SK-N-SH (cell line): ENCODE measurements at regions not wholly inside any gene's neighbourhood (a gene's known extent, or its start where the extent isn't known, plus 50 kb on each side); places are given as distances from the start of the nearest gene placed in this dataset.
"Not testable (repeated sequence)": the region's sequence is repeated elsewhere in the genome, so short reads cannot be mapped to it uniquely, and the experiment has no call there.

Experiments
- CTCF ChIA-PET: fragments of 300-600, 350-600 bp; formaldehyde crosslinking; extraction: SDS; loops from one replicate; lab custom pipeline; 2021; lab: Yijun Ruan, JAX
- POLR2A ChIA-PET: fragments of 350-600 bp; sonication (Branson Sonifier 250); formaldehyde crosslinking; extraction: SDS; loops from one replicate; lab custom pipeline; 2020; ENCODE audit warnings: antibody characterized with exemption, inconsistent platforms; lab: Yijun Ruan, JAX
- DNase-seq: peaks from one replicate; pipeline ENCODE4 v3.0.0; 2012
- H2AFZ ChIP-seq: fragments of 200-600 bp; sonication (generic); 2 replicates; pipeline ENCODE4 v1.8.1; 2016; ENCODE audit warnings: antibody characterized with exemption, mild to moderate bottlenecking, low read depth
- H3F3A ChIP-seq: fragments of 200-600 bp; sonication (generic); replicated peaks from 2 replicates; pipeline ENCODE3; 2016; ENCODE audit warnings: antibody characterized with exemption, mild to moderate bottlenecking; ENCODE audit not compliant: insufficient read depth
- H3K27ac ChIP-seq, 2 experiments: fragments of 200-500 bp in 1 of 2; fragments of 200-600 bp in 1 of 2; sonication (Bioruptor generic) in 1 of 2; sonication (generic), shearing (Covaris generic) in 1 of 2; 2 replicates each; pipeline versions ENCODE4 v1.5.1 to v1.6.1; 2014 to 2016; ENCODE audit warnings: low read depth in 2 of 2, inconsistent platforms in 1 of 2, low read length in 1 of 2, mild to moderate bottlenecking in 1 of 2, mixed read lengths in 1 of 2
- H3K27me3 ChIP-seq: fragments of 200-600 bp; sonication (generic), shearing (Covaris generic); 2 replicates; pipeline ENCODE4 v1.6.1; 2016; ENCODE audit warnings: mixed run types; ENCODE audit not compliant: insufficient read depth
- H3K36me3 ChIP-seq, 2 experiments: fragments of 200-500 bp in 1 of 2; fragments of 200-600 bp in 1 of 2; sonication (Bioruptor generic) in 1 of 2; sonication (generic) in 1 of 2; replicated peaks in 1 of 2; 2 replicates each; pipeline versions ENCODE3 to v1.5.1; 2014 to 2016; ENCODE audit warnings: low read length in 1 of 2, mild to moderate bottlenecking in 1 of 2; ENCODE audit not compliant: insufficient read depth in 2 of 2, control insufficient read depth in 1 of 2
- H3K4me1 ChIP-seq, 2 experiments: fragments of 200-500 bp in 1 of 2; fragments of 200-600 bp in 1 of 2; sonication (Bioruptor generic) in 1 of 2; sonication (generic), shearing (Covaris generic) in 1 of 2; 2 replicates each; pipeline versions ENCODE4 v1.5.1 to v1.6.1; 2014 to 2016; ENCODE audit warnings: low read depth in 1 of 2, low read length in 1 of 2, mixed run types in 1 of 2; ENCODE audit not compliant: insufficient read depth in 2 of 2, control insufficient read depth in 1 of 2
- H3K4me2 ChIP-seq: fragments of 200-600 bp; sonication (generic), shearing (Covaris generic); 2 replicates; pipeline ENCODE4 v1.6.1; 2017; ENCODE audit warnings: mixed run types
- H3K4me3 ChIP-seq, 2 experiments: fragments of 200-500 bp in 1 of 2; fragments of 200-600 bp in 1 of 2; sonication (Bioruptor generic) in 1 of 2; sonication (generic), shearing (Covaris generic) in 1 of 2; 2 replicates each; pipeline versions ENCODE4 v1.5.1 to v1.8.1; 2014 to 2016; ENCODE audit warnings: low read depth in 2 of 2, inconsistent platforms in 1 of 2, low read length in 1 of 2, mild to moderate bottlenecking in 1 of 2, mixed read lengths in 1 of 2, moderate library complexity in 1 of 2
- H3K79me2 ChIP-seq: fragments of 200-600 bp; sonication (generic); 2 replicates; pipeline ENCODE4 v1.8.1; 2017; ENCODE audit warnings: mild to moderate bottlenecking; ENCODE audit not compliant: insufficient read depth
- H3K9ac ChIP-seq: fragments of 200-600 bp; sonication (generic); 2 replicates; pipeline ENCODE4 v1.6.1; 2017; ENCODE audit warnings: mixed run types
- H3K9me2 ChIP-seq: fragments of 200-600 bp; sonication (generic); 2 replicates; pipeline ENCODE4 v1.6.1; 2017; ENCODE audit warnings: mixed run types
- H3K9me3 ChIP-seq: fragments of 200-600 bp; sonication (generic); 2 replicates; pipeline ENCODE4 v1.6.1; 2017; ENCODE audit warnings: mixed run types, mild to moderate bottlenecking, moderate library complexity
- H4K20me1 ChIP-seq: fragments of 200-600 bp; sonication (generic); 2 replicates; pipeline ENCODE4 v1.6.1; 2017; ENCODE audit warnings: mild to moderate bottlenecking, mixed run types; ENCODE audit not compliant: insufficient read depth
- EP300 ChIP-seq, 2 experiments: IDR thresholded peaks; 2 replicates each; pipeline versions ENCODE4 v1.4.0 to v1.6.1; 2012; ENCODE audit warnings: borderline replicate concordance in 1 of 2, low read depth in 1 of 2, low read length in 1 of 2
- FOXJ3 ChIP-seq: sonication (generic); formaldehyde crosslinking; IDR thresholded peaks from 2 replicates; pipeline ENCODE4 v1.5.1; 2020; ENCODE audit warnings: mild to moderate bottlenecking, missing genetic modification reagents
- POLR2AphosphoS5 ChIP-seq: IDR thresholded peaks from 2 replicates; pipeline ENCODE4 v1.6.1; 2012; ENCODE audit warnings: low read depth, low read length
- REST ChIP-seq: IDR thresholded peaks from 2 replicates; pipeline ENCODE4 v1.6.1; 2012; ENCODE audit warnings: mild to moderate bottlenecking, low read depth, low read length, moderate library complexity
- WGBS: methylation state at CpG from one replicate; pipeline ENCODE4 v1.1.6; 2017; ENCODE audit warnings: low lambda C conversion rate; 5-methylcytosine and 5-hydroxymethylcytosine counted together
- TF ChIP-seq, protein P1 (sequence below): fragments of 200-600 bp; sonication (generic); IDR thresholded peaks from 2 replicates; pipeline ENCODE4 v1.6.1; 2017; ENCODE audit warnings: antibody characterized with exemption, mild to moderate bottlenecking, moderate library complexity

GRCh38 chr7:156035387-156035786, 223.1 kb upstream of the SHH start:
- POLR2A ChIA-PET, H3K9me2 ChIP-seq, H3K79me2 ChIP-seq, H3K4me2 ChIP-seq, H3K36me3 ChIP-seq, H3K9me3 ChIP-seq, H3K4me3 ChIP-seq, DNase-seq, H3K4me1 ChIP-seq, H3K27ac ChIP-seq, H4K20me1 ChIP-seq, CTCF ChIA-PET, H2AFZ ChIP-seq, H3K9ac ChIP-seq, H3F3A ChIP-seq: not testable (repeated sequence)
- peaks cover 83% of the 10 kb centered on the region for H3K27me3 ChIP-seq
- WGBS = 25% methylated on average over 19 of the region's 19 CpGs

GRCh38 chr7:156034397-156034796, 222.1 kb upstream of the SHH start:
- no peaks in the 10 kb centered on the region for H3K79me2 ChIP-seq
- WGBS = 32% methylated on average over 3 of the region's 3 CpGs
- no peaks in the 10 kb centered on the region for H3K4me1 ChIP-seq
- H3K4me2 ChIP-seq = no peak overlapping the region
- ChIA-PET POLR2A (no interaction called here), CTCF (no interaction called here)
- H3K9me2 ChIP-seq = no peaks in the 10 kb centered on the region
- H2AFZ ChIP-seq = no peak overlapping the region
- no peak overlapping the region for H3K4me3 ChIP-seq
- TF ChIP-seq REST (no peak), EP300 (IDR thresholded peaks at IDR 0.05; ENCODE audit: borderline replicate concordance in 1 of 2, low read depth in 1 of 2, low read length in 1 of 2) (no peak), FOXJ3 (CRISPR knock-in tag) (no peak)
- TF ChIP-seq, protein P1, sequence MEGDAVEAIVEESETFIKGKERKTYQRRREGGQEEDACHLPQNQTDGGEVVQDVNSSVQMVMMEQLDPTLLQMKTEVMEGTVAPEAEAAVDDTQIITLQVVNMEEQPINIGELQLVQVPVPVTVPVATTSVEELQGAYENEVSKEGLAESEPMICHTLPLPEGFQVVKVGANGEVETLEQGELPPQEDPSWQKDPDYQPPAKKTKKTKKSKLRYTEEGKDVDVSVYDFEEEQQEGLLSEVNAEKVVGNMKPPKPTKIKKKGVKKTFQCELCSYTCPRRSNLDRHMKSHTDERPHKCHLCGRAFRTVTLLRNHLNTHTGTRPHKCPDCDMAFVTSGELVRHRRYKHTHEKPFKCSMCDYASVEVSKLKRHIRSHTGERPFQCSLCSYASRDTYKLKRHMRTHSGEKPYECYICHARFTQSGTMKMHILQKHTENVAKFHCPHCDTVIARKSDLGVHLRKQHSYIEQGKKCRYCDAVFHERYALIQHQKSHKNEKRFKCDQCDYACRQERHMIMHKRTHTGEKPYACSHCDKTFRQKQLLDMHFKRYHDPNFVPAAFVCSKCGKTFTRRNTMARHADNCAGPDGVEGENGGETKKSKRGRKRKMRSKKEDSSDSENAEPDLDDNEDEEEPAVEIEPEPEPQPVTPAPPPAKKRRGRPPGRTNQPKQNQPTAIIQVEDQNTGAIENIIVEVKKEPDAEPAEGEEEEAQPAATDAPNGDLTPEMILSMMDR = no peak
- H3K9me3 ChIP-seq = 0 out of 2 replicates have a peak, but pooled peaks cover 6% of the 10 kb centered on the region
- H3K27me3 ChIP-seq = peaks cover 80% of the 10 kb centered on the region
- H3F3A ChIP-seq = no peaks in the 10 kb centered on the region
- no peaks in the 10 kb centered on the region for H3K36me3 ChIP-seq
- H4K20me1 ChIP-seq = no peaks in the 10 kb centered on the region
- DNase-seq = no peak
- H3K27ac ChIP-seq = no peak overlapping the region
- no peak overlapping the region for H3K9ac ChIP-seq

- POLR2A ChIA-PET = no interaction called here
These were observed 220.7 kb upstream of the SHH start for GRCh38 chr7:156032973-156033372.

More at GRCh38 chr7:156032973-156033372, 220.7 kb upstream of the SHH start:
- TF ChIP-seq, protein P1 = no peak
- no peak for TF ChIP-seq POLR2AphosphoS5
- no peaks in the 10 kb centered on the region for H3K36me3 ChIP-seq
- H3K4me2 ChIP-seq = no peak overlapping the region
- H3F3A ChIP-seq = no peaks in the 10 kb centered on the region
- H3K27me3 ChIP-seq = peaks cover 79% of the 10 kb centered on the region
- H4K20me1 ChIP-seq = no peaks in the 10 kb centered on the region
- 0 out of 2 replicates have a peak, but pooled peaks cover 6% of the 10 kb centered on the region for H3K9me3 ChIP-seq
- CTCF ChIA-PET = no interaction called here
- H3K9ac ChIP-seq = no peak overlapping the region
- no peaks in the 10 kb centered on the region for H3K4me1 ChIP-seq
- no peak overlapping the region for H2AFZ ChIP-seq
- no peaks in the 10 kb centered on the region for H3K79me2 ChIP-seq
- H3K9me2 ChIP-seq = no peaks in the 10 kb centered on the region
- DNase-seq = no peak
- H3K27ac ChIP-seq = no peak overlapping the region
- H3K4me3 ChIP-seq = no peak overlapping the region
